ENCODE measurements at regions not wholly inside any gene's neighbourhood (a gene's known extent, or its start where the extent isn't known, plus 50 kb on each side); places are given as distances from the start of the nearest gene placed in this dataset.

DNA sequence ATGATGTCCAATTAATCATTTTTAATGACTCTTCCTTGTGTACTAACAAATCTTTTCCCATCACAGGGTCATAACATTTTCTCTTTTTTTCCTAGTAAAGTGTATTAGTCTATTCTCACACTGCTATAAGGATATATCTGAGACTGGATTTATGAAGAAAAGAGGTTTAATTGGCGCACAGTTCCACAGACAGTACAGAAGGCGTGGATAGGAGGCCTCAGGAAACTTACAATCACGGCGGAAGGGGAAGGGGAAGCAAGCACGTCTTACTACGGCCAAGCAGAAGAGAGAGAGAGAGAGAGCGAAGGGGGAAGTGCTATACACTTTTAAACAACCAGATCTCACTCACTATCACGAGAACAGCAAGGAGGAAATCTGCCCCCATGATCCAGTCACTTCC is 359.4 kb upstream of the NFE2L3 start:
- no peak for DNase-seq (ENCODE audit: low read depth)
- no peak overlapping the region for H3K4me3 ChIP-seq (ENCODE audit: low read length)
- TF ChIP-seq, protein P1, sequence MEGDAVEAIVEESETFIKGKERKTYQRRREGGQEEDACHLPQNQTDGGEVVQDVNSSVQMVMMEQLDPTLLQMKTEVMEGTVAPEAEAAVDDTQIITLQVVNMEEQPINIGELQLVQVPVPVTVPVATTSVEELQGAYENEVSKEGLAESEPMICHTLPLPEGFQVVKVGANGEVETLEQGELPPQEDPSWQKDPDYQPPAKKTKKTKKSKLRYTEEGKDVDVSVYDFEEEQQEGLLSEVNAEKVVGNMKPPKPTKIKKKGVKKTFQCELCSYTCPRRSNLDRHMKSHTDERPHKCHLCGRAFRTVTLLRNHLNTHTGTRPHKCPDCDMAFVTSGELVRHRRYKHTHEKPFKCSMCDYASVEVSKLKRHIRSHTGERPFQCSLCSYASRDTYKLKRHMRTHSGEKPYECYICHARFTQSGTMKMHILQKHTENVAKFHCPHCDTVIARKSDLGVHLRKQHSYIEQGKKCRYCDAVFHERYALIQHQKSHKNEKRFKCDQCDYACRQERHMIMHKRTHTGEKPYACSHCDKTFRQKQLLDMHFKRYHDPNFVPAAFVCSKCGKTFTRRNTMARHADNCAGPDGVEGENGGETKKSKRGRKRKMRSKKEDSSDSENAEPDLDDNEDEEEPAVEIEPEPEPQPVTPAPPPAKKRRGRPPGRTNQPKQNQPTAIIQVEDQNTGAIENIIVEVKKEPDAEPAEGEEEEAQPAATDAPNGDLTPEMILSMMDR (IDR thresholded peaks at IDR 0.05; ENCODE audit: insufficient read depth, low read depth, low read length, missing control alignments) = no peak

DNA sequence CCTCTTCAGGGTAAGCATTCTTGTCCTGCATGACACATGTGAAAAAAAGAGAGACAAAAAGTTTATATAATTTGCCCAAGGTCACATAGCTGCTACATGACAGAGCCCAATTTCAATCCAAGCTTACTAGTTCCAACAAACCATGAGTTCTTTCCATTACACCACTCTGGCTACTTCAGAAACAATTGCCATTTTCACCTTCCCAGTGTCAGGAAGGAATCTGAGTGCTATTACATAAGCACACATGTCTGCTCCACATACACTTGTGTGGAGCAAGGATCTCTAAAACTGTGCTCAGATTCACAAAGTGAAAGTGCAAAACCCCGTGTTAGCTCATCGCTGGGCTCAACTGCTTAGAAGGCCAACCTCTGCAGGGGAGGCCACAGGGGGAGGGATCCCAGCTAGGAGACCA is 356.2 kb upstream of the NFE2L3 start:
- TF ChIP-seq, protein P1 (IDR thresholded peaks at IDR 0.05; ENCODE audit: insufficient read depth, low read depth, low read length, missing control alignments) = no peak
- no peak overlapping the region for H3K4me3 ChIP-seq (ENCODE audit: low read length)
- peak; percentile 3 for DNase-seq (ENCODE audit: low read depth)

DNA sequence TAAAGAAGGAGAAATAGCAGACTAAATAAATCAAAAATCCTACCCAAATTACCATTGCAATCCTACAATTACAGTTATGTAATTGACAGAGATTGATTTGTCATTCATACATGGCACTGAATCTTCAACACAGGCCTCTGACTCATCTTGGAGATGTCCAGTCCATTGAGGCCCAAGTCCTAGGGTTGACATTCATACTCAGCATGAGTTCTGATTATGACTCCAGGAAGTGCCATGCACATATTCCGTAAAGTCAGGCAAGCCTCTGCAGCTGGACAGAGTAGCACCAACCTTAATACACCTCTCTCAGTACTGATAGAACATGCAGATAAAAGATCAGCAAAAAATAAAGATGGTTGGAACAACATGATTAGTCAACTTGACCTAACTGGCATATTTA is 353.7 kb upstream of the NFE2L3 start:
- TF ChIP-seq, protein P1 (IDR thresholded peaks at IDR 0.05; ENCODE audit: insufficient read depth, low read depth, low read length, missing control alignments) = no peak
- no peak for DNase-seq (ENCODE audit: low read depth)
- H3K4me3 ChIP-seq (ENCODE audit: low read length) = no peak overlapping the region

DNA sequence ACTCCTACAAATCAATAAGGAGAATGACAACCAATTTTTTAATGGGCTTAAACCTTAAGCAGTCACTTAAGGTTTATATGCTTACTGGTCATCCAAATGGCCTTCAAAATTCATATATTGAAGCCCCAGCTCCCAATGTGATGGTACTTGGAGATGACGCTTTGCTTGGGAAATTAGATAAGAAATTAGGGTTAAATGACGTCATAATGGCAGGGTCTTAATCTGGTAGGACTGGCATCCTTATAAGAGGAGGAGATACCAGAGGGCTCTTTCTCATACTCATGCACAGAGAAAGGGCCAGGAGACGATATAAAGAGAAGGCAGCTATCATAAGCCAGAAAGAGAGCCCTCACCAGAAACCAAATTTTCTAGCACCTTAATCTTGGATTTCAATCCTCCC is 350.8 kb upstream of the NFE2L3 start:
- H3K4me3 ChIP-seq (ENCODE audit: low read length) = no peak overlapping the region
- no peak for DNase-seq (ENCODE audit: low read depth)
- TF ChIP-seq, protein P1 (IDR thresholded peaks at IDR 0.05; ENCODE audit: insufficient read depth, low read depth, low read length, missing control alignments) = no peak

DNA sequence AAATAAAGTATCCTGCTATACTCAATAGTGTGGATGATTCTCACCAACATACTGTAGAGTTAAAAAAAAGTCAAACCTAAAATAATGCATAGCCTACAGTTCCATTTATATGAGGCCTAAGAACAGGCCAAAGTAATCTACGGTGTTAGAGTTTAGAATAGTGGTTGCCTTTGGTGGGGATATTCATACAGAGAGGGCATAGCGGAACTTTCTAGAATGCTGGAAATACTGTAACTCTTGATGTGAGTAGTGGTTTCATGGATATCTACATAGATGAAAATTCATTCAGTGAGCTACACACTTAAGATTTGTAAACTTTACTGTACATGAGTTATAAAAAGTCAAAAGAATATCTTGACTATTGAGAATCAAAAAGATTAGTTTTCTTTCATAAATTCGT is 349.9 kb upstream of the NFE2L3 start:
- no peak overlapping the region for H3K4me3 ChIP-seq (ENCODE audit: low read length)
- DNase-seq (ENCODE audit: low read depth) = no peak
- TF ChIP-seq, protein P1 (IDR thresholded peaks at IDR 0.05; ENCODE audit: insufficient read depth, low read depth, low read length, missing control alignments) = no peak

DNA sequence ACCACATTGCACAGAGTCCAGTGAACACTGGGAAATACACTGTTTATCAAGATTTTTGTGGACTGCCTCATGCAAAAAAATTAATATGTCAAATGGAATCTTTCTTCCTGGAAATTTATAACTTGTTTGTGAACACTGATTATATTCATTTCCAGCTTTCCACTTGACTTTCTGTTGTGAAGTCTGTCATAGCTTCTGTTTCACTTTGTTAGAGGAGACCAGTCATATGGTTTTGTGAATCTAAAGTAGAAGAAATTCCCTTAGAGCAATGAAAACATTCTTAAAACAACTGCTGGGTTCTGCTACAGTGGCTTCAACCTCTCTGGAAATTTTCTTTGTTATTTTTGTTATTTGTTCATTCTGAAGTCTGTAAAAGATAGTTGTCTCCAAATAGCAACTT is 349.5 kb upstream of the NFE2L3 start:
- no peak for DNase-seq (ENCODE audit: low read depth)
- H3K4me3 ChIP-seq (ENCODE audit: low read length) = no peak overlapping the region
- TF ChIP-seq, protein P1 (IDR thresholded peaks at IDR 0.05; ENCODE audit: insufficient read depth, low read depth, low read length, missing control alignments) = no peak

DNA sequence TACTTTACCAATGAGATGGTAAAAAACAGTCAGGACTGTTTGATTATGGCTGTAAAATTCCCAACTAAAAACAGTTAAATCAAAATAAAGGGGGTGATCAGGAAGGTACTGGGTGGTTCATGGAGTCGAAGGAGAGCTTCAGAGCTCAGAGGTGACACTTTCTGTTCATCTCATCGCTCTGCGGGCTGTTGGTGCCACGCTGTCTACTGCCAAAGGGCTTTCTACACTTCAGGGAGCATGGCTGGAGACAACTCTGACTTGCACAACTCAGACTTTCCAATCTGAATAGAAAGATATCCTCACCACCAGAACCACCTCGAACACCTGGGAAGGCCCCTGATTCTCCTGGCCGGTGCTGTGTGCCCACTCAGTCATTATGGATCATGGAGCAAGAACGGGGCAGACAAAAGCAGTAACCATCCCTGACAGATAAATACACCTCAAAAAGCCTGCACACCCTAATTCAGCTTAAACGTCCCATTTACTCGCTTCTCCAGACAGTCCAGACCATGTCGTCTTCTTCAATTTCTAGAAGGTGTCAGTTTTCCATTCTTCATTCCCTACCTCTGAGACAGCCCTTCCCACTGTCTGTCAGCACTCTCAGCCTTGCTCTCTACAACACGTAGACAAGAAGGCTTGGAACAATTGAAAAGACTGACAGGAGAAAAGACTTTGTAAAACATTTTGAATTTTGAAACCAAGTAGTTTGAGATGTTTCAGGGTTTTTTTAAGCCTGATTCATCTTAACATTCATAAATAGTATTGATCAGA is 348.7 kb upstream of the NFE2L3 start:
- no peak overlapping the region for H3K4me3 ChIP-seq (ENCODE audit: low read length)
- TF ChIP-seq, protein P1 (IDR thresholded peaks at IDR 0.05; ENCODE audit: insufficient read depth, low read depth, low read length, missing control alignments) = no peak
- peak; percentile 49 for DNase-seq (ENCODE audit: low read depth)
